ENCODE measurements at regions not wholly inside any gene's neighbourhood (a gene's known extent, or its start where the extent isn't known, plus 50 kb on each side); places are given as distances from the start of the nearest gene placed in this dataset.
A peak's percentile ranks its signal among the peaks of the same experiment; 100 is the strongest.

- peak; percentile 55 for TF ChIP-seq RAD21 (IDR thresholded peaks at IDR 0.05; ENCODE audit: low read depth)
- no peak for TF ChIP-seq ELF1 (IDR thresholded peaks at IDR 0.05; ENCODE audit: borderline replicate concordance, low read depth)
- TF ChIP-seq SRF (IDR thresholded peaks at IDR 0.05; ENCODE audit: low read depth): no peak
Observed at GRCh38 chr14:70257526-70257925, 68.8 kb upstream of the SLC8A3 start (continued).

GRCh38 chr14:70256601-70257000 lies 67.8 kb upstream of the SLC8A3 start:
- intact Hi-C loops (cut with micrococcal nuclease): loop anchor here (2.0 kb wide), 1 partner anchor 210 kb away; no protein-coding TSS in a partner anchor
- Histone ChIP-seq H3K27ac (ENCODE audit: low read depth, low read length) (no peak overlapping the region), H3K4me1 (ENCODE audit: control insufficient read depth in 1 of 2, insufficient read depth in 2 of 2, low read length in 2 of 2) (peaks cover 0 to 4% of the 10 kb centered on the region in 2 experiments; a peak in 1 of 4 replicates), H3K36me3 (ENCODE audit: control insufficient read depth in 1 of 2, insufficient read depth in 2 of 2, low read length in 2 of 2) (no peaks in the 10 kb centered on the region), H3K4me2 (ENCODE audit: low read length) (no peak overlapping the region), H3K9me2 (ENCODE audit: insufficient read depth) (no peaks in the 10 kb centered on the region), H3K79me2 (ENCODE audit: insufficient read depth, low read length) (no peaks in the 10 kb centered on the region), H4K20me1 (ENCODE audit: insufficient read depth) (no peaks in the 10 kb centered on the region), H3K4me3 (replicated peaks in 1 of 2; ENCODE audit: low read depth in 1 of 2, low read length in 2 of 2) (no peak overlapping the region), H3K27me3 (ENCODE audit: insufficient read depth, low read length) (no peaks in the 10 kb centered on the region), H3K9ac (ENCODE audit: low read length) (no peak overlapping the region), H2AFZ (ENCODE audit: low read depth, low read length, poor library complexity, severe bottlenecking) (no peak overlapping the region), H3K9me3 (ENCODE audit: control insufficient read depth in 1 of 2, insufficient read depth in 1 of 2, low read depth in 1 of 2, low read length in 2 of 2) (no peaks in the 10 kb centered on the region)
- POLR2A ChIA-PET: no interaction called here
- RAD21 ChIA-PET (ENCODE audit: low non-redundant PET in 1 of 2, low total read pairs in 2 of 2, uncharacterized antibody in 2 of 2, unreplicated experiment in 2 of 2): no interaction called here
- ATAC-seq: no peak
- BruUV-seq (replicated peaks): no TSS peak
- CTCF ChIA-PET: no interaction called here
- TF ChIP-seq TCF7L2 (IDR thresholded peaks at IDR 0.05; ENCODE audit: borderline replicate concordance, extremely low read depth, insufficient read depth, insufficient read length) (no peak), SP1 (IDR thresholded peaks at IDR 0.05; ENCODE audit: low read depth) (no peak), YY1 (IDR thresholded peaks at IDR 0.05; ENCODE audit: extremely low read depth, insufficient replicate concordance, low read depth, low read length) (no peak), ZNF274 (IDR thresholded peaks at IDR 0.05; ENCODE audit: low read depth, low read length) (no peak), RAD21 (IDR thresholded peaks at IDR 0.05; ENCODE audit: low read depth) (no peak), ZBTB33 (IDR thresholded peaks at IDR 0.05; ENCODE audit: extremely low read depth, insufficient replicate concordance, low read length) (no peak), MAX (IDR thresholded peaks at IDR 0.05) (no peak), POLR2A (IDR thresholded peaks at IDR 0.05; ENCODE audit: borderline replicate concordance, extremely low read depth, insufficient read depth, insufficient read length) (no peak), CEBPB (IDR thresholded peaks at IDR 0.05; ENCODE audit: low read depth) (no peak), SRF (IDR thresholded peaks at IDR 0.05; ENCODE audit: low read depth) (no peak), ZFX (IDR thresholded peaks at IDR 0.05) (no peak), FOSL1 (IDR thresholded peaks at IDR 0.05; ENCODE audit: low read depth) (no peak), REST (IDR thresholded peaks at IDR 0.05; ENCODE audit: low read depth) (no peak), EZH2phosphoT487 (IDR thresholded peaks at IDR 0.05; ENCODE audit: borderline replicate concordance) (no peak), ATF3 (IDR thresholded peaks at IDR 0.05) (no peak)
- no peak for DNase-seq (ENCODE audit: low read depth, low spot score)
